A549 (cell line): ENCODE measurements at regions not wholly inside any gene's neighbourhood (a gene's known extent, or its start where the extent isn't known, plus 50 kb on each side); places are given as distances from the start of the nearest gene placed in this dataset.

Experiments
- E2F6 ChIP-seq: IDR thresholded peaks from 2 replicates; pipeline ENCODE4 v1.6.1; 2012; ENCODE audit warnings: low read depth, borderline replicate concordance
- EP300 ChIP-seq, 2 experiments: fragments of >200 bp; sonication (Bioruptor Twin); formaldehyde crosslinking; IDR thresholded peaks; 2 replicates in 1 of 2; 3 replicates in 1 of 2; pipeline ENCODE4 v1.6.1; 2016 to 2017

- TF ChIP-seq EP300 (IDR thresholded peaks at IDR 0.05) (no peak), E2F6 (no peak)
Measured at GRCh38 chr12:68534108-68534507, 76.6 kb upstream of the RAP1B start.
